GM12878 (cell line): ENCODE measurements at regions not wholly inside any gene's neighbourhood (a gene's known extent, or its start where the extent isn't known, plus 50 kb on each side); places are given as distances from the start of the nearest gene placed in this dataset.

Experiments
- ESRRA ChIP-seq: IDR thresholded peaks from 2 replicates; pipeline ENCODE4 v1.6.1; 2012; ENCODE audit warnings: mild to moderate bottlenecking, low read length, improper control_type of control experiment
- SP1 ChIP-seq: IDR thresholded peaks from one replicate; pipeline ENCODE4 v1.6.1; 2011; ENCODE audit warnings: low read depth, low read length
- ZNF274 ChIP-seq: IDR thresholded peaks from one replicate; pipeline ENCODE4 v1.8.0; 2011; ENCODE audit not compliant: insufficient read length, insufficient read depth

- TF ChIP-seq SP1 = no peak
- no peak for TF ChIP-seq ESRRA
- no peak for TF ChIP-seq ZNF274
These were observed 132.4 kb downstream of the ALG10B start for GRCh38 chr12:38448991-38449390.
